ENCODE measurements at regions not wholly inside any gene's neighbourhood (a gene's known extent, or its start where the extent isn't known, plus 50 kb on each side); places are given as distances from the start of the nearest gene placed in this dataset.

DNA sequence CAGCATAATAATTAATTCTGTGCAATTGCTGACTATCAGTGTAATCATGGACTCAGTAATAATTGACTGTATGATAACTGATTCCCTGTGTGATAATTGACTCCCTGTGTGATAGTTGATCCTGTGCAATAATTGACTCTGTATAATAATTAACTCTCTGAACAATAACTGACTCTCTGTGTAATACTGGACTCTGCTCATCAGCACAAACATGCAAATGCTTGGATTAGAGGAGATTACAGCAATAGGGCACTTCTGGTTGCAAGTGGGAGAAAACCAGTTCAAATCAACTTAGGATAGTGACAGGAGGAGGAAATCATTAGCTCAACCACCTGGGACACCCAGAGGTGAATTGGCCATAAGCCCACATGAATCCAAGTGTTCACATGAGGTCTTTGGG is 582.1 kb downstream of the RBFOX1 start:
- Mint-ChIP-seq H3K27ac (ENCODE audit: unreplicated experiment) (no peak overlapping the region), H3K36me3 (ENCODE audit: unreplicated experiment) (no peaks in the 10 kb centered on the region), H3K9me3 (ENCODE audit: unreplicated experiment) (peaks cover 58% of the 10 kb centered on the region), H3K27me3 (ENCODE audit: unreplicated experiment) (no peaks in the 10 kb centered on the region), H3K4me1 (ENCODE audit: unreplicated experiment) (no peaks in the 10 kb centered on the region), H3K4me3 (ENCODE audit: unreplicated experiment) (no peak overlapping the region)
- TF ChIP-seq, protein P1, sequence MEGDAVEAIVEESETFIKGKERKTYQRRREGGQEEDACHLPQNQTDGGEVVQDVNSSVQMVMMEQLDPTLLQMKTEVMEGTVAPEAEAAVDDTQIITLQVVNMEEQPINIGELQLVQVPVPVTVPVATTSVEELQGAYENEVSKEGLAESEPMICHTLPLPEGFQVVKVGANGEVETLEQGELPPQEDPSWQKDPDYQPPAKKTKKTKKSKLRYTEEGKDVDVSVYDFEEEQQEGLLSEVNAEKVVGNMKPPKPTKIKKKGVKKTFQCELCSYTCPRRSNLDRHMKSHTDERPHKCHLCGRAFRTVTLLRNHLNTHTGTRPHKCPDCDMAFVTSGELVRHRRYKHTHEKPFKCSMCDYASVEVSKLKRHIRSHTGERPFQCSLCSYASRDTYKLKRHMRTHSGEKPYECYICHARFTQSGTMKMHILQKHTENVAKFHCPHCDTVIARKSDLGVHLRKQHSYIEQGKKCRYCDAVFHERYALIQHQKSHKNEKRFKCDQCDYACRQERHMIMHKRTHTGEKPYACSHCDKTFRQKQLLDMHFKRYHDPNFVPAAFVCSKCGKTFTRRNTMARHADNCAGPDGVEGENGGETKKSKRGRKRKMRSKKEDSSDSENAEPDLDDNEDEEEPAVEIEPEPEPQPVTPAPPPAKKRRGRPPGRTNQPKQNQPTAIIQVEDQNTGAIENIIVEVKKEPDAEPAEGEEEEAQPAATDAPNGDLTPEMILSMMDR (IDR thresholded peaks at IDR 0.05): no peak
- no peak for DNase-seq (ENCODE audit: extremely low spot score, unreplicated experiment)

- TF ChIP-seq, protein P1 (IDR thresholded peaks at IDR 0.05): no peak
- Mint-ChIP-seq H3K36me3 (ENCODE audit: unreplicated experiment) (no peaks in the 10 kb centered on the region), H3K4me3 (ENCODE audit: unreplicated experiment) (no peak overlapping the region), H3K27ac (ENCODE audit: unreplicated experiment) (no peak overlapping the region), H3K9me3 (ENCODE audit: unreplicated experiment) (peaks cover 52% of the 10 kb centered on the region), H3K4me1 (ENCODE audit: unreplicated experiment) (no peaks in the 10 kb centered on the region), H3K27me3 (ENCODE audit: unreplicated experiment) (no peaks in the 10 kb centered on the region)
- no peak for DNase-seq (ENCODE audit: extremely low spot score, unreplicated experiment)
These were observed 579.5 kb downstream of the RBFOX1 start for GRCh38 chr16:7912132-7912531.

GRCh38 chr16:7910116-7910515 is 577.5 kb downstream of the RBFOX1 start:
- no peak for DNase-seq (ENCODE audit: extremely low spot score, unreplicated experiment)
- no peaks in the 10 kb centered on the region for H3K27me3 Mint-ChIP-seq (ENCODE audit: unreplicated experiment)
- TF ChIP-seq, protein P1 (IDR thresholded peaks at IDR 0.05): no peak
- no peak overlapping the region for H3K27ac Mint-ChIP-seq (ENCODE audit: unreplicated experiment)
- no peaks in the 10 kb centered on the region for H3K4me1 Mint-ChIP-seq (ENCODE audit: unreplicated experiment)
- H3K4me3 Mint-ChIP-seq (ENCODE audit: unreplicated experiment): no peak overlapping the region
- H3K9me3 Mint-ChIP-seq (ENCODE audit: unreplicated experiment): peaks cover 51% of the 10 kb centered on the region
- no peaks in the 10 kb centered on the region for H3K36me3 Mint-ChIP-seq (ENCODE audit: unreplicated experiment)

DNA sequence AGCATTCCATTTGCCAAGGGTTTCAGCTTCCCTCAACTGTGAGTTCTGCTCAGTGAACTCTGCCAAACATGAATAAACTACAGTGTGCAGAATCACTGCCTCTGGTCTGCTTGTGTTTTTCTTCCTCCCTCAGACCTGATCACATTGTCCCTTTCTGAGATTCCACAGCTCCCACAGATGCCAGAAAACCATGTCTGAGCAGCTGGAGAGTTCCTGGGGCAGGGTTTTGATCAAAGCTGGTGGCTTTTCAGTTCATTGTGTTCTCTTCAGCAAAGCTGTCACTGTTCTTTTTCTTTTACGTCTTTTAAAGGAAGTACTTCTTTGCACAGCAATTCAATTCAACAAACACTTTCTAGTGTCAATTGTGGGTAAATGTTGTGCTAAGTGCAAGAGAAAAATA is 555.8 kb downstream of the RBFOX1 start:
- Mint-ChIP-seq H3K4me3 (ENCODE audit: unreplicated experiment) (no peak overlapping the region), H3K4me1 (ENCODE audit: unreplicated experiment) (no peaks in the 10 kb centered on the region)
- TF ChIP-seq, protein P1 (IDR thresholded peaks at IDR 0.05): no peak

GRCh38 chr16:7887316-7887715 is 554.7 kb downstream of the RBFOX1 start:
- H3K36me3 Mint-ChIP-seq (ENCODE audit: unreplicated experiment): no peaks in the 10 kb centered on the region
- TF ChIP-seq, protein P1 (IDR thresholded peaks at IDR 0.05): no peak
- H3K4me3 Mint-ChIP-seq (ENCODE audit: unreplicated experiment): no peak overlapping the region
- no peaks in the 10 kb centered on the region for H3K4me1 Mint-ChIP-seq (ENCODE audit: unreplicated experiment)
- no peak overlapping the region for H3K27ac Mint-ChIP-seq (ENCODE audit: unreplicated experiment)
- H3K9me3 Mint-ChIP-seq (ENCODE audit: unreplicated experiment): peaks cover 52% of the 10 kb centered on the region
- no peak for DNase-seq (ENCODE audit: extremely low spot score, unreplicated experiment)
- no peaks in the 10 kb centered on the region for H3K27me3 Mint-ChIP-seq (ENCODE audit: unreplicated experiment)

More for the DNA sequence above, 555.8 kb downstream of the RBFOX1 start:
- Mint-ChIP-seq H3K36me3 (ENCODE audit: unreplicated experiment) (no peaks in the 10 kb centered on the region), H3K27me3 (ENCODE audit: unreplicated experiment) (no peaks in the 10 kb centered on the region), H3K27ac (ENCODE audit: unreplicated experiment) (no peak overlapping the region), H3K9me3 (ENCODE audit: unreplicated experiment) (peaks cover 49% of the 10 kb centered on the region)
- no peak for DNase-seq (ENCODE audit: extremely low spot score, unreplicated experiment)
